ENCODE measurements at regions not wholly inside any gene's neighbourhood (a gene's known extent, or its start where the extent isn't known, plus 50 kb on each side); places are given as distances from the start of the nearest gene placed in this dataset.

GRCh38 chr3:10625323-10625722 is 119.9 kb upstream of the ATP2B2 start:
- 47 to 55% methylated on average over 9 of the region's 9 CpGs for WGBS, 2 donors
- Histone ChIP-seq H3K27ac (no peak overlapping the region), H3K4me1 (no peaks in the 10 kb centered on the region), H3K4me3 (no peak overlapping the region), H3K9me3 (no peaks in the 10 kb centered on the region), H3K36me3 (no peaks in the 10 kb centered on the region), H3K27me3 (peaks cover 0 to 12% (median 0%) of the 10 kb centered on the region in 3 donors)
- DNase-seq = no peak
- intact Hi-C loops (cut with DNase I) = no loop called here
- TF ChIP-seq EP300 (IDR thresholded peaks at IDR 0.05) (no peak), POLR2A (IDR thresholded peaks at IDR 0.05) (no peak), POLR2AphosphoS5 (IDR thresholded peaks at IDR 0.05) (no peak)
- TF ChIP-seq, protein P1, sequence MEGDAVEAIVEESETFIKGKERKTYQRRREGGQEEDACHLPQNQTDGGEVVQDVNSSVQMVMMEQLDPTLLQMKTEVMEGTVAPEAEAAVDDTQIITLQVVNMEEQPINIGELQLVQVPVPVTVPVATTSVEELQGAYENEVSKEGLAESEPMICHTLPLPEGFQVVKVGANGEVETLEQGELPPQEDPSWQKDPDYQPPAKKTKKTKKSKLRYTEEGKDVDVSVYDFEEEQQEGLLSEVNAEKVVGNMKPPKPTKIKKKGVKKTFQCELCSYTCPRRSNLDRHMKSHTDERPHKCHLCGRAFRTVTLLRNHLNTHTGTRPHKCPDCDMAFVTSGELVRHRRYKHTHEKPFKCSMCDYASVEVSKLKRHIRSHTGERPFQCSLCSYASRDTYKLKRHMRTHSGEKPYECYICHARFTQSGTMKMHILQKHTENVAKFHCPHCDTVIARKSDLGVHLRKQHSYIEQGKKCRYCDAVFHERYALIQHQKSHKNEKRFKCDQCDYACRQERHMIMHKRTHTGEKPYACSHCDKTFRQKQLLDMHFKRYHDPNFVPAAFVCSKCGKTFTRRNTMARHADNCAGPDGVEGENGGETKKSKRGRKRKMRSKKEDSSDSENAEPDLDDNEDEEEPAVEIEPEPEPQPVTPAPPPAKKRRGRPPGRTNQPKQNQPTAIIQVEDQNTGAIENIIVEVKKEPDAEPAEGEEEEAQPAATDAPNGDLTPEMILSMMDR (IDR thresholded peaks at IDR 0.05) = no peak

DNA sequence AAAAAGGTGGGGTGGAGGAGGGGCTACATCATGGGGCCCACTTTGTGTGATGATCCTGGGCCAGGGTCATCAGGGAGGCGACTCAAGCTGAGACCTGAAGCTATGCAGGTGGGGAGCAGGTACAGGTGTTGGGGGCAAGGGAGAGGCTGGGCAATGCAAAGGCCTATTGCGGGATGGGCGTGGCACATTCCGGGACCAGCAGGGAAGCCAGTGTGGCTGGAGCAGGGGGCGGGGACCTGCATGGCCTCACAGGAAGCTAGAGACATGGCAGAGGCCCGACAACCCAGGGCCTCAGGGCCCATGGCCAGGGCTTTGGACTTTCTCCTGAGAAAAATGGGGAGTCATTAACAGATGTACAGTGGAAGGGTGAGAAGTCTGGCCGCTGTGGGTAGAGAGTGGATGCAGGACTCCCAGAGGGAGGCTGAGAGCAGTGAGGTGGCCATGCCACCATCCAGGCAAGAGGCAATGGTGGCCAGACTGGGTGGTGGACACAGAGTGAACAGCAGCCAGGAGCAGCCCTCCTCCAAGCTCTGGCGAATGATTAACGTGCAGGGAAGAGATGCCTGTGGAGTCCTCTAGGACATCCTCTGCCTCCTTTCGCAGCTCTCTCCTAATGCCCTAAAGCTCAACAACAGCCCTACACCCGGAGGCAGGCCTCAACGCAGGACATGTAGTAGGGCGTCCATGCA is 122.6 kb upstream of the ATP2B2 start:
- TF ChIP-seq, protein P1 (IDR thresholded peaks at IDR 0.05) = no peak
- WGBS, 2 donors = 50 to 59% methylated on average over 13 of the region's 13 CpGs
- H3K4me1 ChIP-seq = no peaks in the 10 kb centered on the region
- no peaks in the 10 kb centered on the region for H3K36me3 ChIP-seq
- no peak overlapping the region for H3K4me3 ChIP-seq
- no peak overlapping the region for H3K27ac ChIP-seq
- H3K9me3 ChIP-seq = no peaks in the 10 kb centered on the region
- DNase-seq = no peak
- peaks cover 0 to 6% (median 0%) of the 10 kb centered on the region in 3 donors for H3K27me3 ChIP-seq
- intact Hi-C loops (cut with DNase I) = no loop called here

GRCh38 chr3:10628891-10629670 is 123.7 kb upstream of the ATP2B2 start:
- no peak overlapping the region for H3K4me3 ChIP-seq
- intact Hi-C loops (cut with DNase I) = no loop called here
- no peaks in the 10 kb centered on the region for H3K9me3 ChIP-seq
- no peak for DNase-seq
- no peaks in the 10 kb centered on the region for H3K36me3 ChIP-seq
- 76 to 88% methylated on average over 30 of the region's 30 CpGs for WGBS, 2 donors
- H3K27me3 ChIP-seq = peaks cover 0 to 6% (median 0%) of the 10 kb centered on the region in 3 donors
- TF ChIP-seq POLR2AphosphoS5 (IDR thresholded peaks at IDR 0.05) (no peak), POLR2A (IDR thresholded peaks at IDR 0.05) (no peak), EP300 (IDR thresholded peaks at IDR 0.05) (no peak)
- TF ChIP-seq, protein P1 (IDR thresholded peaks at IDR 0.05) = no peak
- no peaks in the 10 kb centered on the region for H3K4me1 ChIP-seq
- no peak overlapping the region for H3K27ac ChIP-seq

GRCh38 chr3:10629671-10630040 is 124.3 kb upstream of the ATP2B2 start:
- Histone ChIP-seq H3K27me3 (peaks cover 0 to 6% (median 0%) of the 10 kb centered on the region in 3 donors), H3K36me3 (no peaks in the 10 kb centered on the region), H3K4me1 (no peaks in the 10 kb centered on the region), H3K4me3 (no peak overlapping the region), H3K9me3 (no peaks in the 10 kb centered on the region), H3K27ac (no peak overlapping the region)
- no peak for DNase-seq
- 77 to 85% methylated on average over 7 of the region's 7 CpGs for WGBS, 2 donors
- intact Hi-C loops (cut with DNase I) = no loop called here
- TF ChIP-seq POLR2AphosphoS5 (IDR thresholded peaks at IDR 0.05) (no peak), EP300 (IDR thresholded peaks at IDR 0.05) (no peak), POLR2A (IDR thresholded peaks at IDR 0.05) (no peak)
- TF ChIP-seq, protein P1 (IDR thresholded peaks at IDR 0.05) = no peak
